ENCODE measurements at regions not wholly inside any gene's neighbourhood (a gene's known extent, or its start where the extent isn't known, plus 50 kb on each side); places are given as distances from the start of the nearest gene placed in this dataset.

- Mint-ChIP-seq H3K27ac (ENCODE audit: unreplicated experiment) (no peak overlapping the region), H3K4me3 (ENCODE audit: unreplicated experiment) (no peak overlapping the region), H3K36me3 (ENCODE audit: low read depth, unreplicated experiment) (no peaks in the 10 kb centered on the region), H3K27me3 (ENCODE audit: unreplicated experiment) (peaks cover 2% of the 10 kb centered on the region), H3K9me3 (ENCODE audit: unreplicated experiment) (no peaks in the 10 kb centered on the region), H3K4me1 (ENCODE audit: unreplicated experiment) (peaks cover 8% of the 10 kb centered on the region)
- no peak for TF ChIP-seq CTCF (IDR thresholded peaks at IDR 0.05; ENCODE audit: unreplicated experiment)
- DNase-seq (ENCODE audit: low spot score), result no peak
These were observed 277.6 kb downstream of the TMEM38B start for GRCh38 chr9:105971986-105972385.

DNA sequence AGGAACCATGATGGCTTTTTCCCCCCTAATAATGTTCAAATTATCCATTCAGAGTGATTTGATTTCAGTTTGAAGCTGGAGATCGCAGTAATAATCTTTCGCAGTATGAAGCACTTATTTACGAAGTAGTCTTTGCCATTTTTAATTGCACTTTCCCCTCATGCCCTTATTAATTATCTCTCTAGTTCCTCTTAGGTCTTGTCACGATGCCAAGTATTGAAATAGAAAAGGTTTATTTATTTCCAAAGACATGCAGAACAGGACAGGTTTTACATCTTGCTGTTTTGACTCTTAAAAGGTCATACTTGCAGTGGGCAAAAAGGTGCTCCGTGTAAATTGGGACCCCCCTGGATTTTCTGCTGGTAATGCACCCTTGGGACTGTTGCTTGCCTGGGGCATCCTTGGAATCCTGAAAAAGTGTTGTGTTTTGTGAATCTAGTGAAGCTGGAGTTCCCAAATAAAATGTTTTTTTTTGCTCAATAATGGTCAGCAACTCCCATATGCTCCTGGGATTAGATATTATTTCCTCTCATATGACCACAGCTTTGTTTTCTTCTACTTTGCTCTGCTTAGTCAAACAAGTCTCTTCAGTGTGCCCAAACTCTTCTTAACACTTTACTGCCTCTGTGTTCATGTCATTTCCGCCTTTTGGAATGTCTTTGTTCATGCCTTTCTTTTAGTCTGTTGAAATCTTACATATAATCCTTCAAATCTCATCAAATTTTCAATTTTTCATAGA, 278.3 kb downstream of the TMEM38B start:
- Mint-ChIP-seq H3K4me1 (ENCODE audit: unreplicated experiment) (peaks cover 5% of the 10 kb centered on the region), H3K27me3 (ENCODE audit: unreplicated experiment) (peaks cover 2% of the 10 kb centered on the region), H3K9me3 (ENCODE audit: unreplicated experiment) (no peaks in the 10 kb centered on the region), H3K27ac (ENCODE audit: unreplicated experiment) (no peak overlapping the region), H3K36me3 (ENCODE audit: low read depth, unreplicated experiment) (no peaks in the 10 kb centered on the region), H3K4me3 (ENCODE audit: unreplicated experiment) (no peak overlapping the region)
- no peak for TF ChIP-seq CTCF (IDR thresholded peaks at IDR 0.05; ENCODE audit: unreplicated experiment)
- no peak for DNase-seq (ENCODE audit: low spot score)

DNA sequence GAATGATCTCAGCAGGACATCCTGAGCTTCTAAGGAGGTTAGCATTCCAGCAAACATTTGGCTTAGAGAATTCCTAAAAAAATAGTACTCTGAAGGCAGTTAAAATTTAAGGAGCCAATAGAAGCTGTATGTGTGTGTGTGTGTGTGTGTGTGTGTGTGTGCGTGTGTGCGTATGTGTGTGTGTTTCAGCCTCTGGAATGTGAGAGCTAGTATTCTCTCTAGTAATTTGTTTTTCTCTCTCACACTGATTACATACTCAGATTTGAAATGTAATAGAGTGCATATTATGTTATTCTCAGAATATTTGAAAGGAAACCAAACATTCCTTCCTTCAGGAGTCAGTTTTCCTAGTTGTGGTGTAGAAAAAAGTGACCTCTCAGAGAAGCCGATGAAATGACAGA, 279.6 kb downstream of the TMEM38B start:
- Mint-ChIP-seq H3K9me3 (ENCODE audit: unreplicated experiment) (no peaks in the 10 kb centered on the region), H3K36me3 (ENCODE audit: low read depth, unreplicated experiment) (no peaks in the 10 kb centered on the region), H3K27ac (ENCODE audit: unreplicated experiment) (no peak overlapping the region), H3K4me3 (ENCODE audit: unreplicated experiment) (no peak overlapping the region), H3K27me3 (ENCODE audit: unreplicated experiment) (peaks cover 2% of the 10 kb centered on the region), H3K4me1 (ENCODE audit: unreplicated experiment) (peaks cover 5% of the 10 kb centered on the region)
- no peak for TF ChIP-seq CTCF (IDR thresholded peaks at IDR 0.05; ENCODE audit: unreplicated experiment)
- no peak for DNase-seq (ENCODE audit: low spot score)

DNA sequence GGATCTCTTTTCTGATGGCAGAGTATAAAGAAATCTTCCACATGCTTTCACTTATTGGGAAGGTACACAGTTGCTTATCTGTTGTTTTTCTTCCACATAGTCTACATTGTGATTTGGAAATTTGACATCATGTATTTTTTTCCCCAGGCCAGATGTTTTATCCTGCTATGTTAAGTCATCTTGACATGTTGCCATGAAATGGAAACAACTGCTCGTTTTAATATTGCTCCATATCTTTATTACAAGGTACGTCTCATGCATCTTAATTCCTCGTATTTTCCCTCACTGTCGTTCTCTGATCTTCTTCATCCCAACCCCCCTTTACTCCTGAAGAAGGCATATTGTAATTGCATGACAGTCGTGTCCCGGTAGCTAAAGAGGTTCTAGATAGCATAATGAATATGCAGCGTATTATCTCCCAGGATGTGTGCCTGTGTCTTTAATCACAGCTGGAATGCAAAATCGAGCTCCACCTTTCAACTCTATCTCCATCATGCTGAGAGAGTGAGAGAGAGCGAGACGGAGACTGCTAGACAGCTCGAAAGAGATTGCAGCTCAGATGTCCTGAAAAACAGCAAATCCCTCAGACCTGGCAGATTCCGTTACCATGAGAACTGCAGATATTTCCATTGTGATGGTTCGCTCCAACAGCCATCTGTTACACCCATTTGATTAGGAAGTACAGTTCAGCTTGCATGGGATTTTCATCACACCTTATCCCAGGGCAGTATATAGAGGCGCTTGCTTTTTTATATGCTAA, 281.7 kb downstream of the TMEM38B start:
- no peak for TF ChIP-seq CTCF (IDR thresholded peaks at IDR 0.05; ENCODE audit: unreplicated experiment)
- no peak for DNase-seq (ENCODE audit: low spot score)
- Mint-ChIP-seq H3K27ac (ENCODE audit: unreplicated experiment) (no peak overlapping the region), H3K4me3 (ENCODE audit: unreplicated experiment) (no peak overlapping the region), H3K4me1 (ENCODE audit: unreplicated experiment) (no peaks in the 10 kb centered on the region), H3K9me3 (ENCODE audit: unreplicated experiment) (no peaks in the 10 kb centered on the region), H3K27me3 (ENCODE audit: unreplicated experiment) (peaks cover 2% of the 10 kb centered on the region), H3K36me3 (ENCODE audit: low read depth, unreplicated experiment) (no peaks in the 10 kb centered on the region)

GRCh38 chr9:105978336-105978735, 284.0 kb downstream of the TMEM38B start:
- Mint-ChIP-seq H3K4me1 (ENCODE audit: unreplicated experiment) (no peaks in the 10 kb centered on the region), H3K36me3 (ENCODE audit: low read depth, unreplicated experiment) (no peaks in the 10 kb centered on the region), H3K27ac (ENCODE audit: unreplicated experiment) (no peak overlapping the region), H3K27me3 (ENCODE audit: unreplicated experiment) (peaks cover 2% of the 10 kb centered on the region), H3K9me3 (ENCODE audit: unreplicated experiment) (no peaks in the 10 kb centered on the region), H3K4me3 (ENCODE audit: unreplicated experiment) (no peak overlapping the region)
- no peak for TF ChIP-seq CTCF (IDR thresholded peaks at IDR 0.05; ENCODE audit: unreplicated experiment)
- no peak for DNase-seq (ENCODE audit: low spot score)
